ENCODE measurements at regions not wholly inside any gene's neighbourhood (a gene's known extent, or its start where the extent isn't known, plus 50 kb on each side); places are given as distances from the start of the nearest gene placed in this dataset.

DNA sequence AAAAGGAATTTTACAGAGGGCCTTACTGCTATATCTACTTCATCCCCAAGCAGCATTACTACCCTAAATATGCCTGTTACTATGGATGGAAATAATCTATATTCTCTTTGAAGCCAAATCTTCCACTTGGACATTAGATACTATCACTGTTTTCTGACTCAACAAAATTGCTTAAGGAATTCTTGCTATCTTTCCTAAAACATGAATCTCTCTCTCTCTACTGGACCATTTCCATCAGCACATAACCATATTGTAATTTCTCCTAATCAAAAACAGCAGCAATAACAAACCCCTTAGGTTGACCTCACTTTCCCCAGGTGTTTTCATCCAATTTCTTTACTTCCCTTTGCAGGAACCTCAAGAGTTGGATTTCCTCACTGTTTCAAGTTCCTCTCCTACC lies 67.9 kb upstream of the BLID start:
- TF ChIP-seq GABPA (IDR thresholded peaks at IDR 0.05 in 1 of 2, conservative IDR thresholded peaks at IDR 0.05 in 1 of 2) (no peak), RAD21 (IDR thresholded peaks at IDR 0.05) (no peak), YY1 (IDR thresholded peaks at IDR 0.05) (no peak)
- TF ChIP-seq, protein P1, sequence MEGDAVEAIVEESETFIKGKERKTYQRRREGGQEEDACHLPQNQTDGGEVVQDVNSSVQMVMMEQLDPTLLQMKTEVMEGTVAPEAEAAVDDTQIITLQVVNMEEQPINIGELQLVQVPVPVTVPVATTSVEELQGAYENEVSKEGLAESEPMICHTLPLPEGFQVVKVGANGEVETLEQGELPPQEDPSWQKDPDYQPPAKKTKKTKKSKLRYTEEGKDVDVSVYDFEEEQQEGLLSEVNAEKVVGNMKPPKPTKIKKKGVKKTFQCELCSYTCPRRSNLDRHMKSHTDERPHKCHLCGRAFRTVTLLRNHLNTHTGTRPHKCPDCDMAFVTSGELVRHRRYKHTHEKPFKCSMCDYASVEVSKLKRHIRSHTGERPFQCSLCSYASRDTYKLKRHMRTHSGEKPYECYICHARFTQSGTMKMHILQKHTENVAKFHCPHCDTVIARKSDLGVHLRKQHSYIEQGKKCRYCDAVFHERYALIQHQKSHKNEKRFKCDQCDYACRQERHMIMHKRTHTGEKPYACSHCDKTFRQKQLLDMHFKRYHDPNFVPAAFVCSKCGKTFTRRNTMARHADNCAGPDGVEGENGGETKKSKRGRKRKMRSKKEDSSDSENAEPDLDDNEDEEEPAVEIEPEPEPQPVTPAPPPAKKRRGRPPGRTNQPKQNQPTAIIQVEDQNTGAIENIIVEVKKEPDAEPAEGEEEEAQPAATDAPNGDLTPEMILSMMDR (IDR thresholded peaks at IDR 0.05; ENCODE audit: low read depth, low read length, missing input control), result no peak
